T follicular helper cell (primary cell): ENCODE measurements at regions not wholly inside any gene's neighbourhood (a gene's known extent, or its start where the extent isn't known, plus 50 kb on each side); places are given as distances from the start of the nearest gene placed in this dataset.

Experiments used
- DNase-seq: peaks from one replicate; pipeline ENCODE4 v3.0.0-alpha.2; 2020; ENCODE audit warnings: low read depth

DNA sequence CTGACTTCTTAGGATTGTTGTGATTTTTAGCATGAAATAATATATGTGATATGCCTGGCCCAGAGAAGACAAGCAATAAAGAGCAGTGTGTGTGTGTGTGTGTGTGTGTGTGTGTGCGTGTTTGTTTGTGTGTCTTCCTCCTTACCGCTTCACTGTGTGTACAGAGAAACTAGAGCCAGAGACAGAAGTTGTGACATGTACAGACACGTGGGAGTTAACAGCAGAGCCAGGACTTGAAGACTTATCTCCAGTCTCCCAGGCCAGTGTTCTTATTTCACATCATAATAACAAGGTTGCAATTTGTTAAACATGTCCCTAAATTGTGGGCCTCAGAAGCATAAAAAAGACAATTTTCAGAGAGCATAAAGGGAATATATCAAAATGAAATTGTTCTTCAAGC is 192.0 kb upstream of the JUN start:
- DNase-seq: no peak

DNA sequence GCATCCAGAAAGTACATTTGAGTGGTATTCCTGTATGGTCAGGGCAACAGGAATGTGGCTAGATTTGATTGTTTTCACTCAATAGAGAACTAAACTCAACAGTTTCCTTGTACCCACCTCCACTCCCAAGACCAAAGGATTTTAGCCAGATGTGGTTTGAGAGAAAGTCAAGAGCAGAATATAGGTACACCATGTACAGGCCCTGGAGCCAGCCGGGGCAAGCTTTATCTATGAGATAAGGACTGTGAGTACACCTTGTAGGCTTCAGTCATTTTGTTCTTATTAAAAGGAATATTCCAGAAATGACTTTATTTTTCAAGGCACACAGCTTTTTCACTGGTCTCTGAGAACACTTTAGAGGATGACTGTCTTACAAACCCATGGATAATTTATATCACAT is 192.4 kb upstream of the JUN start:
- no peak for DNase-seq

DNA sequence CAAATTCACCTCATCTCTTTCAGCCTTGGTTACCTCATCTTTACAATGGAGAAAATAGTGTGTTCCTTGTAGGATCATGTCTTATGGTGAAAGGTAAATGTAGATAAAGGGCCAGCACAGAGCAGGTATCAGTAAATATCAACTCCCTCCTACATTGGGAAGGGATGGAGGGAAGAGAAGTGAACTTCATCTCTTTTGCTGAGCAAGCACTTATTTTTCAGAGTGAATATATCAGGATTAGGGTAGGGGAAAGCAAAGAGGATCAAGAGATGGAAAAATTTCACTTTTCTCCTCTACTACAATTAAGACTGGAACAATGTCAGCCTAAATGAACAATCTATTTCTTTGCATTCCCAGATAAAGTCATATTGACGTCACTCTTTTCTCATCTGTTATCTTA is 193.8 kb upstream of the JUN start:
- no peak for DNase-seq

DNA sequence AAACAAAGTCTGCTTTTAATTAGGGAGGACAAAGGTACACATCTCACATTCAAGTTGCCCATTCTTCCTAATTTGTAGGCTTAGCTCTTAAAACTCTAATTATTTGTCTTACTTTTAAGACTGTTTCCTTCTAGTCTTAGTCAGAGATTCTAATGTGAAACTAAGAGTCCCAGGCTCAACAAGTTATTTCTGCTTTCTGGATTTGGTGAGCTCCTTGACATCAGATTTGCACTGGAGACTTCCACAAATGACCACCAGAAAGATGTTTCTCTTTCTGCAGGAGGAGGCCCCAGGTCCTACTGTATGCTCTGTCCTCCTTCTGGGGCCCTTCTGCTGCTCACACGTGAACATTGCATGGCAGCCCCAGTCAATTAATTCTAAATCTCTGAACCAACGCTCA is 194.2 kb upstream of the JUN start:
- no peak for DNase-seq

DNA sequence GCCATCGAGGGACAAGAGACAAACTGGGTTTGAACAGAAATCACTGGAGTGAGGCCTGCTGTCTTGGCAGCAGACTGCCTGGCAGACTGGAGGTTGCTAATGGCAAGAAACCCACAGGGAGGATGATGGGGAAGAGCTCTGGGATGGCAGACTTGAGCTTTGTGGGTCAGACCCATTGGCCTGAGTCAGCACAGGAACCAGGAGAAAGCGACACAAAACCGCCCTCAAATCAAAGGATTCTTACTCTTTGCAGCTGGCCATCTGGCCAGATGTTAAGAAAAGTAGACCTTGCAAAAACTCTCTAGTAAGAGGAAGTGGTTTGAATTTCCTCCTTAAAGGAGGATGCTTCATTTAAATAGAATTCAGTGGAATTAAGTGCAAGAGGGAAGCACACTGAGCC is 195.2 kb upstream of the JUN start:
- no peak for DNase-seq

GRCh38 chr1:58979677-58980076 is 195.8 kb upstream of the JUN start:
- no peak for DNase-seq

- no peak for DNase-seq
These were observed 197.5 kb upstream of the JUN start for GRCh38 chr1:58981392-58981791.

DNA sequence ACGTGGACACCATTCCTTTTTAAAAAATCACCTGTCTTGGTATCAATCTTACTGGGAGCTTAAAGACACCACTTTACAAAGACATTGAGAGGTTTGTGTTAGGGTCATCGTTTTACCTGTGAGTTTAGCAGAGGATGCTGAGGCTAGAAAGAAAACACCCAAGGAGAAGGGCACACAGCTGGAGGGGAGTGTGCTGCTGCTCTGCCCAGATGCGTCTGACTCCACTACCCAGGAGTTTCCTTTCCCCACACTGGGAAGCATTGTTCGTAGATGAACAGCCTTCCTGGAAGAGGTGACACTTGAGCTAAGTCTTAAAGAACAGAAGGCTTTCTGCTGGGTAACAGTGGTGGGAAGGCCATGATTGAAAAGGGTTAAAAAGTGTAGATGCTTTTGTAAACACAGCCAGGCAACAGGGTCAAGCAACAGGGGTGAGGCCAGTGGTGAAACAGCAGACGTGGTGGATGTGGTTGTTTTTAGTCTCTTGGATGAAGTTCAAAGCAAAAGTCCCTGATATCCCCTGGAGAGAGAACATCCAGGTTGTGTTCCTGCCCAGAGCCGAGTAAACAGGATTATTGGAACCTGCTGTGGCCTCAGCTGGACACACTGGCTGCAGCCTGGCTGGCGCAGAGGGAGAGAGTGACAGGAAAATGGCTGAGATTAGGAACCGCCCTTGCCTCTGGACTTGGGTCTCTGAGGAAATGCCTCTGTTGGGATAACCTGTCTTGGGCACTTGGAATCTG is 198.6 kb upstream of the JUN start:
- DNase-seq: no peak

- DNase-seq: no peak
These were observed 199.3 kb upstream of the JUN start for GRCh38 chr1:58983162-58983561.

- no peak for DNase-seq
These were observed 199.9 kb upstream of the JUN start for GRCh38 chr1:58983633-58984245.

DNA sequence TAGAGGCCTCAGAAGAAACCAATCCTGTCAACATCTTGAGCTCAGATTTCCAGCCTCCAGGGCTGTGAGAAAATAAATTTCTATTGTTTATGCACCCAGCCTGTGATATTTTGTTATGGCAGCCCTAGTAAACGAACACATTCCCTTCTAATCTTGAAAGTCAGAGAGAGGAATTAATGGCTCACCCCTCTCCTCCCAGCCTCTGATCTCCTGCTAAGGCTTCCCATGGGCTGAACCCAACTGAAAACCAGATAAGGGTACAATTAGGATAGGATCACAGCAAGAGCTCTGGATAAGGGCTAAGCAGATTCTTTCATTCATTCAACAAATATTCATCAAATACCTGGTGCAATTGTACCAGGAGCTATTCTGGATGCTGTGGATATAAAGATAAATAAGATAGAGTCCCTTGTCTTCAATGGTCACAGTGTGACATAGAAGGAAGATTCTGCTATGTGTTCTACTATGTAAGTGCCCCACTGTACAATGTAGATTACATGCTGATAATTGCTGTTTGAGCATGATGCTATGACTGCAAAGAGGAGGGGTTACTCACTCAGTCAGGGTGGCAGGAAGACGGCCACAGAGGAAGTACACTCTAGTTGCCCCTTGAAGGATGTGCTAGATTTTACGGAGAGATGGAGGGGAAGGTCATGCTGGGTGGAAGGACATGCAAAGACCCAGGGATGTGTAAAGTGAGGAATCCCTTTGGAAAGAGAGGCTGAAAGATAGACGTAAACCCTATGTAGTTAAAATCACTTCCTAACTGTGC is 203.3 kb upstream of the JUN start:
- DNase-seq: no peak

DNA sequence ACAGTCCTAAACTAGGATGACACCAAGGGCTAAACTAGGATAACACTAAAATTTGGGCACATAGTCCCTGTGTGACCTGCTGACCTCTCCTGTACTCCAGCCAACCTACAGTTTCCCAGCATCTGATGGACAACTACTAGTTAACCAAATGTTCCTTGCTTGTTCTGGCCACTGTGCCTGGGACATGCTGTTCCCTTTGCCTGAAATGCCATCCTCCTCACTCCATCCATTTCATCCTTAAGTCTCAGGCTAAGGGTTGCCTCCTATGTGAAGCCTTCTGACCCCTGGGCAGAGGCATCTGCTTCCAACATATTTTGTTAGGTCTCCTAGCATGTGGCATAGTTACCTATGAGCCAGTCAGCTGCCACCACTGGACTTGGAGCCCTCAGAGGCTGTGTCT is 204.9 kb upstream of the JUN start:
- no peak for DNase-seq

DNA sequence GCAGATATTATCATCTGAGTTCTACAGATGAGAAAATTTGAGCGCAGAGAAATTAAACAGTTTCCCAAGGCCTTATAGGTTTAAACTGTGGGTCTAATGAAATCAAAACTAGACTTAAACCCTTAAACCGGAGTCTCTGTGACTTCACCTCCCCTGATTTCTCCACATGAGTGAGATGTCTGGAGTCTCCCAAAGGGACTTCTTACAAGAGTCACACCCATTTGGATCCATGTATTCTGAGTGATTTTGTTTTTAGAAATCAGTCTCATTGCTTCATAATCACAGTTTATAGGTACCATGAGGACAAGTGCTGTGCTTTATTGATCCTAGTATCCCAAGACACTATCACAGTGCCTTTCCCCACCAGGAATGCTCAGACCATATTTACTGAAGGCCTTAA is 206.0 kb upstream of the JUN start:
- DNase-seq: no peak

GRCh38 chr1:58991305-58991704 is 207.5 kb upstream of the JUN start:
- DNase-seq: no peak

GRCh38 chr1:58992643-58993042 is 208.8 kb upstream of the JUN start:
- DNase-seq: no peak

- no peak for DNase-seq
These were observed 209.6 kb upstream of the JUN start for GRCh38 chr1:58993403-58993802.

- DNase-seq: no peak
These were observed 210.8 kb upstream of the JUN start for GRCh38 chr1:58994664-58995063.

GRCh38 chr1:58996341-58997059 is 212.7 kb upstream of the JUN start:
- DNase-seq: no peak

GRCh38 chr1:58997060-58997411 is 213.2 kb upstream of the JUN start:
- DNase-seq: no peak

DNA sequence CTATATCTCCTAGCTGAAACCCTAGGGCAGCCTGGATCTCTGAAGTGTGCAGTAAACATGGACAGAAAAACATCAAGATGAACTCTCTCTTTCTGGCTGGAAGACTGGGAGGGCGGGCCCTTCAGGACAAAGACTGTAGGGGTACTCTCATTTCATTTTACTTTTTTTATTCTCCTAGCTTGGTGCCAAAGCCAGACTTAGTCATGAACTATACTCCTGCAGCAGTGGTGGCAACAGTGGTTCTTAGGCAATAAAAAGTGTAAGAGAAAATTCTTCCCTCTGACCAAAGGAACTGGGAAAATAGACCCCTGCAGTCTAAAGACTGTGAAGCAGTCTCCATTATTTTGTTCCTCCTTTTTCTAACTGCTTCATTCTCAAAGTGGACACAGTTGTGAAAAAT is 213.8 kb upstream of the JUN start:
- no peak for DNase-seq

DNA sequence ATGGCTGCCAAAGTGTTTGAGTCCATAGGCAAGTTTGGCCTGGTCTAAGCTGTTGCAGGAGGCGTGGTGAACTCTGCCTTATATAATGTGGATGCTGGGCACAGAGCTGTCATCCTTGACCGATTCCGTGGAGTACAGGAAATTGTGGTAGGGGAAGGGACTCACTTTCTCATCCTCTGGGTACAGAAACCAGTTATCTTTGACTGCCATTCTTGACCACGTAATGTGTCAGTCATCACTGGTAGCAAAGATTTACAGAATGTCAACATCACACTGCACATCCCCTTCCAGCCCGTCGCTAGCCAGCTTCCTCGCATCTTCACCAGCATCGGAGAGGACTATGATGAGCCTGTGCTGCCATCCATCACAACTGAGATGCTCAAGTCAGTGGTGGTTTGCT is 215.8 kb upstream of the JUN start:
- no peak for DNase-seq

DNA sequence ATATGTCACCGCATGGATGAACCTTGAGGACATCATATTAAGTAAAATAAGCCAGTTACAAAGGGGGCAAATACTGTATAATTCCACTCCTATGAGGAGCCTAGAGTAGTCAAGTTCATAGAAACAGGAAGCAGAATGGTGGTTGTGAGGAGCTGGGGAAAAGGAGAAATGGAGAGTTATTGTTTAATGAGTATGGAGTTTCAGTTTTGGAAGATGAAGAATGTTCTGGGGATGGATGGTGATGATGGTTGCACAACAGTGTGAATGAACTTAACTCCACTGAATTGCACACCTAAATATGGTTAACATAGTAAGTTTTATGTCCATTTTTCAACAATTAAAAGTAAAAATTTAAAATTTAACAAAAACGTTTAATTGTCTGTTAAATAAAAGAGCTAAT is 220.9 kb upstream of the JUN start:
- DNase-seq: no peak
